Neural progenitor cell (in vitro differentiated cells): ENCODE measurements at regions not wholly inside any gene's neighbourhood (a gene's known extent, or its start where the extent isn't known, plus 50 kb on each side); places are given as distances from the start of the nearest gene placed in this dataset.

Experiments
- DNase-seq: peaks from one replicate; pipeline ENCODE4 v3.0.0-alpha.2; 2016; ENCODE audit warnings: low spot score
- H2AFZ ChIP-seq: fragments of 200-600 bp; sonication (generic); replicated peaks from 2 replicates; pipeline ENCODE4 v1.6.1; 2016; ENCODE audit warnings: antibody characterized with exemption
- H3F3A ChIP-seq: fragments of 200-600 bp; sonication (generic); 2 replicates; pipeline ENCODE4 v1.6.1; 2016; ENCODE audit warnings: antibody characterized with exemption, low read depth
- H3K27ac ChIP-seq: fragments of 200-600 bp; sonication (generic); 2 replicates; pipeline ENCODE4 v1.5.1; 2016; ENCODE audit warnings: mild to moderate bottlenecking
- H3K27me3 ChIP-seq: fragments of 200-600 bp; sonication (generic); 2 replicates; pipeline ENCODE4 v1.6.1; 2016; ENCODE audit warnings: mild to moderate bottlenecking, moderate library complexity
- H3K36me3 ChIP-seq: fragments of 200-600 bp; sonication (generic); 2 replicates; pipeline ENCODE4 v1.5.1; 2016
- H3K4me1 ChIP-seq: fragments of 200-600 bp; sonication (generic); 2 replicates; pipeline ENCODE4 v1.6.1; 2016; ENCODE audit warnings: mixed run types
- H3K4me2 ChIP-seq: fragments of 200-600 bp; sonication (generic); 2 replicates; pipeline ENCODE4 v1.6.1; 2016
- H3K4me3 ChIP-seq: fragments of 200-600 bp; sonication (generic); 2 replicates; pipeline ENCODE4 v1.5.1; 2016
- H3K79me2 ChIP-seq: fragments of 200-600 bp; sonication (generic); 2 replicates; pipeline ENCODE4 v1.6.1; 2016; ENCODE audit warnings: low read depth
- H3K9ac ChIP-seq: fragments of 200-600 bp; sonication (generic); 2 replicates; pipeline ENCODE4 v1.6.1; 2016
- H3K9me3 ChIP-seq: fragments of 200-600 bp; sonication (generic); 2 replicates; pipeline ENCODE4 v1.5.1; 2016; ENCODE audit warnings: low read depth
- H4K20me1 ChIP-seq: fragments of 200-600 bp; sonication (generic); 2 replicates; pipeline ENCODE4 v1.6.1; 2016; ENCODE audit warnings: low read depth
- H3K27ac Mint-ChIP-seq: 3 replicates; pipeline ENCODE4 v1.8.0; 2021; ENCODE audit warnings: mixed read lengths
- H3K27me3 Mint-ChIP-seq: 2 replicates; pipeline ENCODE4 v1.8.0; 2022; ENCODE audit warnings: low read depth, mild to moderate bottlenecking, inconsistent platforms, moderate library complexity, mixed read lengths; ENCODE audit not compliant: insufficient read depth
- H3K36me3 Mint-ChIP-seq: 3 replicates; pipeline ENCODE4 v1.8.0; 2021; ENCODE audit warnings: mixed read lengths
- H3K4me1 Mint-ChIP-seq: 3 replicates; pipeline ENCODE4 v1.8.0; 2021; ENCODE audit warnings: mixed read lengths
- H3K4me3 Mint-ChIP-seq: 3 replicates; pipeline ENCODE4 v1.8.0; 2021; ENCODE audit warnings: mild to moderate bottlenecking, moderate library complexity, mixed read lengths
- H3K9me3 Mint-ChIP-seq: 3 replicates; pipeline ENCODE4 v1.8.0; 2020; ENCODE audit warnings: mixed read lengths
- CTCF ChIP-seq: fragments of 200-600 bp; sonication (generic); IDR thresholded peaks from 2 replicates; pipeline ENCODE4 v1.5.1; 2017; ENCODE audit warnings: antibody characterized with exemption, mild to moderate bottlenecking
- EZH2 ChIP-seq: fragments of 200-600 bp; sonication (generic); IDR thresholded peaks from 2 replicates; pipeline ENCODE4 v1.6.1; 2017; ENCODE audit warnings: antibody characterized with exemption, mild to moderate bottlenecking, moderate library complexity
- EZH2phosphoT487 ChIP-seq: fragments of 200-600 bp; sonication (generic); IDR thresholded peaks from 2 replicates; pipeline ENCODE4 v1.6.1; 2017; ENCODE audit warnings: antibody characterized with exemption

GRCh38 chr1:164154622-164155021, 404.4 kb upstream of the PBX1 start:
- peaks cover 30% of the 10 kb centered on the region for H3K4me1 ChIP-seq
- no peaks in the 10 kb centered on the region for H3K27me3 Mint-ChIP-seq

GRCh38 chr1:164155347-164155746, 403.6 kb upstream of the PBX1 start:
- no peaks in the 10 kb centered on the region for H3K27me3 ChIP-seq
- H3K27ac Mint-ChIP-seq: peak overlapping the region; percentile 6
- no peak overlapping the region for H3K4me3 Mint-ChIP-seq
- H3K27me3 Mint-ChIP-seq: no peaks in the 10 kb centered on the region
- H3K4me1 Mint-ChIP-seq: peaks cover 16% of the 10 kb centered on the region
- peak overlapping the region; percentile 15 for H3K4me2 ChIP-seq
- no peaks in the 10 kb centered on the region for H3F3A ChIP-seq
- peaks cover 1% of the 10 kb centered on the region for H3K36me3 Mint-ChIP-seq
- H3K9me3 Mint-ChIP-seq: peaks cover 4% of the 10 kb centered on the region
- H3K27ac ChIP-seq: no peak overlapping the region
- H4K20me1 ChIP-seq: no peaks in the 10 kb centered on the region
- H3K9ac ChIP-seq: no peak overlapping the region
- H3K36me3 ChIP-seq: no peaks in the 10 kb centered on the region
- peaks cover 30% of the 10 kb centered on the region for H3K4me1 ChIP-seq
- H3K9me3 ChIP-seq: no peaks in the 10 kb centered on the region
- H3K4me3 ChIP-seq: no peak overlapping the region
- H2AFZ ChIP-seq: no peak overlapping the region
- TF ChIP-seq EZH2 (no peak), EZH2phosphoT487 (no peak), CTCF (no peak)
- peak; percentile 55 for DNase-seq
- H3K79me2 ChIP-seq: no peaks in the 10 kb centered on the region

More at GRCh38 chr1:164154622-164155021, 404.4 kb upstream of the PBX1 start:
- H4K20me1 ChIP-seq: no peaks in the 10 kb centered on the region
- no peak overlapping the region for H2AFZ ChIP-seq
- no peaks in the 10 kb centered on the region for H3K79me2 ChIP-seq
- H3K36me3 Mint-ChIP-seq: peaks cover 1% of the 10 kb centered on the region
- H3K27ac ChIP-seq: no peak overlapping the region
- H3K27ac Mint-ChIP-seq: no peak overlapping the region
- H3F3A ChIP-seq: no peaks in the 10 kb centered on the region
- peaks cover 16% of the 10 kb centered on the region for H3K4me1 Mint-ChIP-seq
- peaks cover 4% of the 10 kb centered on the region for H3K9me3 Mint-ChIP-seq
- no peak for DNase-seq
- no peak overlapping the region for H3K9ac ChIP-seq
- H3K4me2 ChIP-seq: no peak overlapping the region
- H3K27me3 ChIP-seq: no peaks in the 10 kb centered on the region
- no peak overlapping the region for H3K4me3 Mint-ChIP-seq
- H3K4me3 ChIP-seq: no peak overlapping the region
- H3K36me3 ChIP-seq: no peaks in the 10 kb centered on the region
- no peak for TF ChIP-seq CTCF
- no peak for TF ChIP-seq EZH2
- TF ChIP-seq EZH2phosphoT487: no peak
- no peaks in the 10 kb centered on the region for H3K9me3 ChIP-seq

GRCh38 chr1:164163289-164163849, 395.6 kb upstream of the PBX1 start:
- Histone ChIP-seq H3K4me2 (peak overlapping the region; percentile 46), H4K20me1 (no peaks in the 10 kb centered on the region), H3K4me1 (peaks cover 13% of the 10 kb centered on the region), H3K9me3 (no peaks in the 10 kb centered on the region), H3F3A (peaks cover 14% of the 10 kb centered on the region), H3K79me2 (no peaks in the 10 kb centered on the region), H3K27me3 (no peaks in the 10 kb centered on the region), H3K9ac (no peak overlapping the region), H2AFZ (no peak overlapping the region), H3K27ac (no peak overlapping the region), H3K36me3 (no peaks in the 10 kb centered on the region), H3K4me3 (no peak overlapping the region)
- TF ChIP-seq EZH2phosphoT487: no peak
- no peak for TF ChIP-seq EZH2
- TF ChIP-seq CTCF: no peak
- DNase-seq: peak; percentile 19
- Mint-ChIP-seq H3K4me1 (peaks cover 7% of the 10 kb centered on the region), H3K27ac (no peak overlapping the region), H3K4me3 (no peak overlapping the region), H3K9me3 (peaks cover 9% of the 10 kb centered on the region), H3K27me3 (no peaks in the 10 kb centered on the region), H3K36me3 (no peaks in the 10 kb centered on the region)
